ENCODE measurements at regions not wholly inside any gene's neighbourhood (a gene's known extent, or its start where the extent isn't known, plus 50 kb on each side); places are given as distances from the start of the nearest gene placed in this dataset.

DNA sequence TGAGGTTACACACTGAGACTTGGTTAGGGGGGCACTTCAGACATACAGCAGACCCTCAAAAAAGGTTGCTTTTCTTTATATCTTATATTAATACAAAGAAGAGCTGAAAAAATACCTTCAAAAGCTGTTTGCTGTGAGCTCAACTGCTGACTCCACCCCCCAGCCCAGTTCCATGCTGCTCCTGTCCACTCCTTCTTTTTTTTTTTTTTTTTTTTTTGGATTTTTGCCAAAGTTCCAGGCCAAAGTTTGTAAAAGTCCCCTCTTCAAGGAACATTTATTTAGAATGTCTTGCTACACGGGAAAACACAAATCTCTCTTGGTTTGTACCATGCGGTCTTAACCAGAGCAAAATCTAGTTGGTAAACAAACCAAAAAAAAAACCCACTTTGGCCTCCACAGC lies 85.3 kb upstream of the AKAP12 start:
- no peak for TF ChIP-seq CTCF (conservative IDR thresholded peaks at IDR 0.05; ENCODE audit: low read depth, low read length)
- no peak for TF ChIP-seq EZH2phosphoT487 (IDR thresholded peaks at IDR 0.05; ENCODE audit: borderline replicate concordance, low read length)
